ENCODE measurements at regions not wholly inside any gene's neighbourhood (a gene's known extent, or its start where the extent isn't known, plus 50 kb on each side); places are given as distances from the start of the nearest gene placed in this dataset.
"Not testable (repeated sequence)": the region's sequence is repeated elsewhere in the genome, so short reads cannot be mapped to it uniquely, and the experiment has no call there.

GRCh38 chr2:35503311-35503710 is 852.3 kb upstream of the CRIM1 start:
- H3K9me3 ChIP-seq: no peaks in the 10 kb centered on the region
- H3K36me3 ChIP-seq: no peaks in the 10 kb centered on the region
- H3K4me1 ChIP-seq: no peaks in the 10 kb centered on the region
- WGBS, 2 donors (ENCODE audit: low coverage in 1 of 2): 49 to 72% methylated on average over 3 of the region's 3 CpGs
- TF ChIP-seq EP300 (IDR thresholded peaks at IDR 0.05) (no peak), POLR2A (IDR thresholded peaks at IDR 0.05) (no peak), POLR2AphosphoS5 (IDR thresholded peaks at IDR 0.05) (no peak), CTCF (IDR thresholded peaks at IDR 0.05) (no peak)
- H3K27ac ChIP-seq: no peak overlapping the region
- H3K27me3 ChIP-seq: no peaks in the 10 kb centered on the region
- no peak for ATAC-seq
- no peak overlapping the region for H3K4me3 ChIP-seq

GRCh38 chr2:35501076-35501475 is 854.5 kb upstream of the CRIM1 start:
- no peak for ATAC-seq
- no peaks in the 10 kb centered on the region for H3K27me3 ChIP-seq
- no peak for TF ChIP-seq POLR2AphosphoS5 (IDR thresholded peaks at IDR 0.05)
- TF ChIP-seq EP300 (IDR thresholded peaks at IDR 0.05): no peak
- TF ChIP-seq POLR2A (IDR thresholded peaks at IDR 0.05): no peak
- no peak for TF ChIP-seq CTCF (IDR thresholded peaks at IDR 0.05)
- H3K9me3 ChIP-seq: no peaks in the 10 kb centered on the region
- 69 to 87% methylated on average over 5 to 6 of the region's 6 CpGs for WGBS, 2 donors (ENCODE audit: low coverage in 1 of 2)
- no peaks in the 10 kb centered on the region for H3K4me1 ChIP-seq
- no peak overlapping the region for H3K27ac ChIP-seq
- H3K4me3 ChIP-seq: no peak overlapping the region
- H3K36me3 ChIP-seq: no peaks in the 10 kb centered on the region

- Histone ChIP-seq H3K27ac (no peak overlapping the region), H3K36me3 (no peaks in the 10 kb centered on the region), H3K27me3 (no peaks in the 10 kb centered on the region), H3K4me3 (no peak overlapping the region), H3K9me3 (no peaks in the 10 kb centered on the region), H3K4me1 (no peaks in the 10 kb centered on the region)
- no peak for ATAC-seq
- TF ChIP-seq POLR2A (IDR thresholded peaks at IDR 0.05) (no peak), EP300 (IDR thresholded peaks at IDR 0.05) (no peak), POLR2AphosphoS5 (IDR thresholded peaks at IDR 0.05) (no peak)
- 43 to 47% methylated on average over 1 of the region's 1 CpG for WGBS, 2 donors (ENCODE audit: low coverage in 1 of 2)
Measured at GRCh38 chr2:35496022-35496421, 859.6 kb upstream of the CRIM1 start.

- Histone ChIP-seq H3K4me1 (no peaks in the 10 kb centered on the region), H3K9me3 (no peaks in the 10 kb centered on the region), H3K27ac (no peak overlapping the region), H3K4me3 (no peak overlapping the region), H3K27me3 (no peaks in the 10 kb centered on the region), H3K36me3 (no peaks in the 10 kb centered on the region)
- ATAC-seq: no peak
- TF ChIP-seq CTCF (IDR thresholded peaks at IDR 0.05) (no peak), POLR2A (IDR thresholded peaks at IDR 0.05) (no peak), POLR2AphosphoS5 (IDR thresholded peaks at IDR 0.05) (no peak), EP300 (IDR thresholded peaks at IDR 0.05) (no peak)
Measured at GRCh38 chr2:35495182-35495581, 860.4 kb upstream of the CRIM1 start.

- peaks cover 0 to 22% (median 0%) of the 10 kb centered on the region in 3 donors for H3K9me3 ChIP-seq
- H3K27ac ChIP-seq, H3K27me3 ChIP-seq, ATAC-seq, H3K4me1 ChIP-seq, H3K36me3 ChIP-seq, H3K4me3 ChIP-seq: not testable (repeated sequence)
- WGBS, 2 donors (ENCODE audit: low coverage in 1 of 2): no CpG with 5 or more reads among the region's 2 CpGs
Measured at GRCh38 chr2:35478121-35478520, 877.5 kb upstream of the CRIM1 start.

GRCh38 chr2:35468245-35468644 is 887.3 kb upstream of the CRIM1 start:
- Histone ChIP-seq H3K27me3 (no peaks in the 10 kb centered on the region), H3K36me3 (no peaks in the 10 kb centered on the region), H3K4me3 (no peak overlapping the region), H3K27ac (no peak overlapping the region), H3K4me1 (no peaks in the 10 kb centered on the region), H3K9me3 (no peaks in the 10 kb centered on the region)
- no peak for ATAC-seq
- WGBS, 2 donors (ENCODE audit: low coverage in 1 of 2): 41 to 45% methylated on average over 3 of the region's 3 CpGs
- no peak for TF ChIP-seq POLR2A (IDR thresholded peaks at IDR 0.05)
- no peak for TF ChIP-seq EP300 (IDR thresholded peaks at IDR 0.05)
- TF ChIP-seq POLR2AphosphoS5 (IDR thresholded peaks at IDR 0.05): no peak
- no peak for TF ChIP-seq CTCF (IDR thresholded peaks at IDR 0.05)
